ENCODE measurements at regions not wholly inside any gene's neighbourhood (a gene's known extent, or its start where the extent isn't known, plus 50 kb on each side); places are given as distances from the start of the nearest gene placed in this dataset.

DNA sequence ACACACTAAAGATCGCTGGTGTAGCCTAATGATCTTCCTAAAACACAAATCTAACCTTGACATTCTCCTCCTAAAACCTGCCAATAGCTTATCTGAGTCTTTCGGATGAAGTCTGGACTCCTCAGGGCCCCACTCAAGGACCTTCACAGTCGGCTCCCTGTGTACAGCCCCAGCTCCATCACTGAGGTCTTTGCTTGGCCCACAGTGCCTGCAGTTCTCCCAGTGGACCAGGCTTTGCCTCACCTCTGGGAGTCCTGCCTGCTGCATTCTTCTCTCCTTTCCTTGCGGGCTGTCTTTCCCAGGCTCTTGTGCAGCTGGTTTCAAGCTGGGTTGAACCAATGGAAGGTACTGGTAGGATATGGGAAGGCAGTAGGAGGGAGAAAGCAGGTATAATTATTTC lies 122.6 kb upstream of the FERMT1 start:
- TF ChIP-seq SRF (IDR thresholded peaks at IDR 0.05; ENCODE audit: low read depth), result no peak
- TF ChIP-seq EZH2phosphoT487 (IDR thresholded peaks at IDR 0.05; ENCODE audit: borderline replicate concordance), result no peak
- TF ChIP-seq, protein P1, sequence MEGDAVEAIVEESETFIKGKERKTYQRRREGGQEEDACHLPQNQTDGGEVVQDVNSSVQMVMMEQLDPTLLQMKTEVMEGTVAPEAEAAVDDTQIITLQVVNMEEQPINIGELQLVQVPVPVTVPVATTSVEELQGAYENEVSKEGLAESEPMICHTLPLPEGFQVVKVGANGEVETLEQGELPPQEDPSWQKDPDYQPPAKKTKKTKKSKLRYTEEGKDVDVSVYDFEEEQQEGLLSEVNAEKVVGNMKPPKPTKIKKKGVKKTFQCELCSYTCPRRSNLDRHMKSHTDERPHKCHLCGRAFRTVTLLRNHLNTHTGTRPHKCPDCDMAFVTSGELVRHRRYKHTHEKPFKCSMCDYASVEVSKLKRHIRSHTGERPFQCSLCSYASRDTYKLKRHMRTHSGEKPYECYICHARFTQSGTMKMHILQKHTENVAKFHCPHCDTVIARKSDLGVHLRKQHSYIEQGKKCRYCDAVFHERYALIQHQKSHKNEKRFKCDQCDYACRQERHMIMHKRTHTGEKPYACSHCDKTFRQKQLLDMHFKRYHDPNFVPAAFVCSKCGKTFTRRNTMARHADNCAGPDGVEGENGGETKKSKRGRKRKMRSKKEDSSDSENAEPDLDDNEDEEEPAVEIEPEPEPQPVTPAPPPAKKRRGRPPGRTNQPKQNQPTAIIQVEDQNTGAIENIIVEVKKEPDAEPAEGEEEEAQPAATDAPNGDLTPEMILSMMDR (IDR thresholded peaks at IDR 0.05 in 2 of 3, conservative IDR thresholded peaks at IDR 0.05 in 1 of 3; ENCODE audit: borderline replicate concordance in 1 of 3, insufficient read depth in 1 of 3, low read depth in 2 of 3, low read length in 2 of 3), result no peak

All from HCT116 (cell line).